Inflammatory macrophage (primary cell): ENCODE measurements at regions not wholly inside any gene's neighbourhood (a gene's known extent, or its start where the extent isn't known, plus 50 kb on each side); places are given as distances from the start of the nearest gene placed in this dataset.

ENCODE experiments used
- DNase-seq, 2 donors: peaks; one replicate each; pipeline ENCODE4 v3.0.0-alpha.2; 2020 to 2022

DNA sequence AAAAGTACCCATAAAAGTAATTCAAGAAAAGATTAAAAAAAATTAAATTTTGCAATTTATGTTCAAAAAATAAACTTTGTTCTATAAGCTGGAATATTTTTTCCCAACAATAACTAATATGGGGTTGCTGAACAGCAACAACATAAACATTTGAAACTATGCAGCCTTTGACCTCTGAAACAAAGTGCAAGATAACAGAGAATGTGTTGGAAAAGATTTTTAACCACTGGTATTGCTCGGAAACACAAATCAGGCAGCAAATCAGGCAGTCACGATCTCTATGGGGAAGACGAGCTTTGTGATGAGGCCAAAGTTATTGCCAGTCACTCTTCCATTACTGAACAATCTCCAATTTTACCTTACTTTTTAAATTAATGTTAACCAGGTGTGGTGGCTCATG, 332.1 kb downstream of the PABPC4L start:
- DNase-seq, result no peak

DNA sequence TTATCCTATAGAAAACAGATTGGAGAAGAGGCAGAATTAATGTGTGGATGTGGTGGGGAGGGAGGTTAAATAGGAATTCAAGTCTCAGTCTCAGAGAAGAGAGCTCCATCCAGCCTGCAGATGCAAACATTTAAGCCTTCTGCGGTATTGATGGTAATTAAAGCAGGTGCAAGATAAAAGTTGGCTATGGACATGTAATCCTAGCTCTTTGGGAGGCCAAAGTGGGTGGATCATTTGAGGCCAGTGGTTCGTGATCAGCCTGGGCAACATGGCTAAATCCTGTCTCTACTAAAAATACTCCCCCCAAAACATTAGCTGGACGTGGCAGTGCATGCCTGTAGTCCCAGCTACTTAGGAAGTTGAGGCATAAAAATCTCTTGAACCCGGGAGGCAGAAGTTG, 332.7 kb downstream of the PABPC4L start:
- no peak for DNase-seq

DNA sequence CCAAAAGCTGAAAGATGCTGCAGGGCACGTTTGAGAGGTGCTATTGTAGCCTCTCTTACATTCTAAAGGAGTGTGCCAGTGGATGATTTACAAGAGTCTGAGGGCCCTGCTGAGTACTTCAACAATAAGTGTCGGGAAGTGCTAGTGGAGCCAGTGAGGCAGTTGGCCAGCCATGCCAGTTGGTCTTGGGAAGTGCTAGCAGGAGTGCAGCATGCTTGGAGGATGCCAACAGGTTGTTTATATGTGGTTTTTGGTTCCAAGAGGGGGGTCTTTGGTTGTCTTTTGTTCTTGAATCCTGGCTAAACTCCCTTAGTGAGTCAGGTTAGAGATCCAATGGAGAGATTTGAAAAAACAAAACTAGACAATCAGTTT, 335.3 kb downstream of the PABPC4L start:
- DNase-seq, result no peak

DNA sequence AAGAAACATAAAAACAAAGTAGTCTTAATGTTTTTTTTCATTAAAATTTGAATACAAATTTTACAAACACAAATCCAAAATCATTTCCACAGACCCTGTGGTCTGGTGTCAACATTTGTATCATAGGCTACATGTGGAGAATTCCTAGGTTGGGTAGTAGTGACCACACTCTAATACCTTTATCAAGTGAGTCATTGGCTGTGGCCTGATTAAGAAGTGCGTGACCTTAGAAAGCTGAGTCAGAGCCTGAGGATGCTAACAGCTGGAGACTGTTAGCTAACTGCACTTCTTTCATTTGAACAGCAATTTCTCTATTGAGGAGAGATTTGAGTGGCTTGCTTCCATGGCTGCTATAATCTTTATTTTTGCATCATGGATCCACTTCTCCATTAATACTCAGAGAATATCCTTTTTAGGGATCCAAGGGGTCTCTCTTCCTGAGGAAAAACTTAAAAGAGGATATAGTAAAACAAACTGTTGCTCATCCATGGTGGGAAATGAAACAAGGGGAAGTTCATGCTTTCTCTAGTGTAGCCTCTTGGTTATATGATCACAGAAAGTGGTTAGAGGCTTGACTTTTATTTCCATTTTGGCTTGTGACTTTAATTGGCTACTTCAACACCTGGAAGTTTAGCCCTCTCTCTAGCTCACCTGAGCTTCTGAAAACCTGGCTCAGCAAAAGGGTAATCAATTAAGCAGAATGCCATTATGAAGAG, 335.8 kb downstream of the PABPC4L start:
- DNase-seq, result no peak

DNA sequence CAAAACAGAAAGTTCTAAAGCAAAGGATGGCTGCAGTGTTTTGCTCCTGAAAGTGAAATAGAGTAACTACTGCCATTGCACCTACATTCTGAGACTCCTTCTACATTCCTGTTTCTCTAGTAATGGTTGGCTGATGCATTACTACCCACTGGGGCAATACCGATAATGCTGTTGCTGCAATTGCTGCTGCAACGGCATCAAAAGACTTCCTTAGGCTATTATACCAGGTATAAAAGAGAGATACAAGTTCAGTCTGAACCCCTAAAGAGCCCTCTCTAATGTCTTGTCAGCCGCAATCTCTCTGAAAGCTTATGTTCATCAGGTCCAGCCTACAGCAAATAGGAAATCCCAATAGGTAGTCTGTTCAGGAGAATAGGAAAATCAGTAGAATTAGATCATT, 338.4 kb downstream of the PABPC4L start:
- DNase-seq, result no peak

DNA sequence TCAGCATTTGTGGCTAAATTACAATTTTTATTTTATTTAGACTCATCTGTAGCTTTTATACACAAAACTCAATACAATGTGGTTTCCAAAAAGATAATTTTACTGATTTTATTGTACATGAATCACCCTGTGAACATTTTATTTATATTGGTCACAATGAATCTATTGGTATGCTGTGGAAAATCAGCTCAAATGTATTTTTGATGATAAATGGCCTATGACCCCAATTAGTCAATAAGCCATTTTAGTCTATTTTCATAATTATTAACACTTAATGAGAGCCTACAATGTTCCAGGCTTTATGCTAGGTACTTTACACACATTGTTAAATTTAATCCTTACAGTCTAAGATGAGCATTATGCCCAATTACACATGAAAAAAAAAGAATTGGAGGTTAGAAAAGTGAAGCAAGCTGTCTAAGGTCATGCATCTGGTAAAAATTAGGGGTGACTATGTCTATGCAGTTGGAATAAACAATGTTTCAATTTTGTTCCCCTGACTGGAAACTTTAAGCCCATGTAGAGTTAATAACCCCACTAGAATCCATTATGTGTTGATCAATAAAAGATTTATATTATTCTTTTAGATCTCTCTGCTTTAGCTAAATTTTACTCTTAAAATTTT, 344.7 kb downstream of the PABPC4L start:
- no peak for DNase-seq

DNA sequence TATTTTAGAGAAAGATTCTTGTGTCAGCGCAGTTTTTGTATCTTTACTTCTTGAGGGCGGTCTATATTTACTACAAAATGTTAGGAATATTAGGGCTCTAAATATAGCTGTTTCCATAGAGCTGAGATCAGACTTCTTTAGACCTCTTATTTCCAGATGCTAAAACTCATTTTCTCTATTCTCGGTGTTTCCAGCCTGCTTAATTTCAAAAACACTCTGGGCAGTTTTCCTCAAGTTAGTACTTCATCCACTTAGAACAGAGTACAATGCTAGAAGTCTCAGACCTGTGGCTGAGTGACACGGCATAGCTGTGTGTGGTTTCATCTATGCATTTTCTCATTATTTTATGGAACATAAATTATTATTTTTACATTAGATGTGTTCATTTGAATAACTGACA, 346.6 kb downstream of the PABPC4L start:
- DNase-seq, result no peak

DNA sequence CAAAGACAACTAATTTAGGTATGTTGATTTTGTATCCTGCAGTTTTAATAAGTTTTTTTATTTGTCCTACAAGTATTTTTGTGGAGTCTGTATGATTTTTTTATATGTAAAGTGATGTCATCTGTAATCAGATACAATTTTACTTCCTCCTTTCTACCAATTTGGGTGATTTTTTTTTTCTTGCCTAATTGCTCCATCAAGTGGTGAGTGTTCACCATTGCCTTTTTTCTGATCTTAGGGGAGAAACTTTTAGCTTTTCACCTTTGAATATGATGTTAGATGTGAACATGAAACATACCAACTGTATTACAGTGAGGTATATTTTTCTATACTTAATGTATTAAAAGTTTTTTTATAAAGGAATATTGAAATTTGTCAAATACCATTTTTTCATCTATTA, 362.3 kb downstream of the PABPC4L start:
- DNase-seq, result no peak

DNA sequence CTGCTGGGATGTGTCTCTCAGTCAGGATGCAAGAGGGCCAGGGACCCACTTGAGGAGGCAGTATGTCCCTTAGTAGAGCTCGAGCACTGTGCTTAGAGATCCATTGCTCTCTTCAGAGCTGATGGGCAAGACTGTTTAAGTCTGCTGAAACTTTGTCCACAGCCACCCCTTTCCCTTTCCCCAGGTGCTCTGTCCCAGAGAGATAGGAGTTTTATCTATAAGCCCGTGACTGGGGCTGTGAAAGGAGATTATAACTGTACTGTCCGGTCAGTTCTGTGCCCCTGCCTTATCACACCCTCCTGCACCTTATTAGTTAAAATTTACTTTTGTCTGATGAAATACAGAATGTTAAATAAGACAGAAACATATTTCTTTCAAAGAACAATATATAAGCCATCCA, 378.4 kb downstream of the PABPC4L start:
- no peak for DNase-seq

DNA sequence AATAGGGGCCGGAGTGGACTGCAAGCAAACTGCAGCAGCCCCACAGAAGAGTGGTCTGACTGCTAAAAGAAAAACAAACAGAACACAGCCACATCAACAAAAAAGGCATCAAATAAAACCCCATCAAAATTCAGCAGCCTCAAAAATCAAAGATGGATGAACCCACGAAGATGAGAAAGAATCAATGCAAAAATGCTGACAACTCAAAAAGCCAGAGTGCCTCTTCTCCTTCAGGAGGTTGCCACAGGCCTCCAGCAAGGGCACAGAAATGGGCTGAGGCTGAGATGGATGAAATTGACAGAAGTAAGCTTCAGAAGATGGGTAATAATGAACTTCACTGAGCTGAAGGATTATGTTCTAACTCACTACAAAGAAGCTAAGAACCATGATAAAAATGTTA, 388.6 kb downstream of the PABPC4L start:
- no peak for DNase-seq

DNA sequence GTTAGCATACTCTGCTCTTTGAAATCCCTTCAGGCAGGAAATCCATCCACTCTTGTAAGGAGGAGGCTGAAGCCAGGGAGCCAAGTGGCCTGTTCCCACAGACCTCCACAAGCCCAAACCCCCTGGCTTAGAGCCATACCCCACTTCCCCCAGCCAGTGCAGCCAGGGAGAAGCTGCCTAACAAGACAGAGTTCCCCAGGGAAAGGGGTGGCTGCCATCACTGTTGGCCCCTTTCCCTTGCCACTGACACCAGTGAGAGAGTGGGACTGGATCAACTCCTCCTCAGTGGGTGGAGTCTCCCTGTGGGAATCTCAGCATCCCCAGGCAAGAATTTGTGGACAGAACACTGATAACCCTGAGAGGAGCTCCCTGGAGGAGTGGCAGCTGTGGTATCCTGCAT, 389.4 kb downstream of the PABPC4L start:
- no peak for DNase-seq

DNA sequence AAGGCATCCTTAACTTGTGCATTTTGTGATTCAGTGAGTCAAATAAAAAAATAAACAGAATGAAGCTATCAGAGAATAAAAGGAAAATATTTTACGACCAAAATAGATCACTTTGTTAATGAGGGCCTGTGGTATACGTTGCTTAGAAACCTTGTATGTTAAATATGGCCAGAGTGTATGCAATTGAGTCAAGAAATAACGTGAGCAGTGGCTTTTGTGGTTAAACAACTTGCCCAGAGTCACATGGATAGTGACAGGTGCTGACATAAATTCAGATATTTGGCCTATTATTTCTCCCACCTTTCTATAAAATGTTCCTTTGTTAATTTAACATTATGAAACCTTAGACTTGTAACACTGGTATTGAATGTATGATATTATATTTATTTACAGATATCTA, 393.4 kb downstream of the PABPC4L start:
- no peak for DNase-seq

DNA sequence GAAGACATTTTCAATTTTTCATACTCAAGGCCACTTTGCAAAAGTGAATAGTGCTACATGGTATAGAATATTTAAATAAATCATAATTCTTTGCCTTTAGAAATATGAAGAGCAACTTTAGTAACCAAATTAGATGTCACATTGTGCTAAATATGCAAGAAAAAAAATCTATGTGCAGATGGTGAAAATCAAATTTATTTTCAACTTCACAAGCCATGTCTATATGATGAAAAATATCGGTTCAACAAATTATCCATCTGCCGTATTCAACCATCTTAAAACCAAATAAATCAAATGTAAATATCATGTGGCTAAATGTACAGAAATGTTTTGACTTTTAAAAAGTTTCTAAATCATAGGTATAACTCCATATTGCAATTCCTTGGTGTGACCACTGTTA, 398.2 kb downstream of the PABPC4L start:
- DNase-seq, result no peak

DNA sequence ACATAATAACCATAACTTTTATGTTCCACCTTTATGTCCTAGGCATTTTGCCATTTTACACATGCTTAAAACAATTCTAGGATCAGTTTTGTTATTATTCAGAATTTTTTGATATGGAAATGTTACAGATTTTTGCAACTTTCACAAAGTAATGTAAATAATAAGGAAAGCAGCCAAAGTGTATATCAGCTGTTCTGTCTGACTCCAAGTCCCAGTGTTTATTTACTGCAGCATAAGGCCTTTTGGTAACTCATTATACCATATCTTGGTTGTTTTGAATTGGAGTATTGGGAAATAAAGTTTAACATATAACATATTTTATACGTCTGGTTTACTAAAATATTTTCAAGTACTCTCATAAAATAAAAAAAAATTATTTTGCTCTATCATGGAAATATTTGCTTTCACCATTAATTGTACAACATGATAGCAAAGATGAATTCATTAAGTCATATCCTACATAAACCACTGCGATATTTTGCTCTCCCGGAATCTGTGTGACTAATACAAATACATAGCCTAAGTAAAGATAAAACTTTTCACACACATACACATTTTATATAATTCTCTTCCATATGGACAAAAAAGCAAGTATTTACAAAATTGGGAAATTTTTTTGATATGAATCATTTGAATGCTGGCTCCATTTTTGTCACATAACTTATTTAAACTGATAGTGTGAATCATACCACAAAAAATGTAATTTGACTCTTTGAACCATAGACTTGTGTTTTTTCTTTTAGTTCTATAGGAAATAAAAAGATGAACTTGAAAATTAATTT, 399.0 kb downstream of the PABPC4L start:
- DNase-seq, result no peak

DNA sequence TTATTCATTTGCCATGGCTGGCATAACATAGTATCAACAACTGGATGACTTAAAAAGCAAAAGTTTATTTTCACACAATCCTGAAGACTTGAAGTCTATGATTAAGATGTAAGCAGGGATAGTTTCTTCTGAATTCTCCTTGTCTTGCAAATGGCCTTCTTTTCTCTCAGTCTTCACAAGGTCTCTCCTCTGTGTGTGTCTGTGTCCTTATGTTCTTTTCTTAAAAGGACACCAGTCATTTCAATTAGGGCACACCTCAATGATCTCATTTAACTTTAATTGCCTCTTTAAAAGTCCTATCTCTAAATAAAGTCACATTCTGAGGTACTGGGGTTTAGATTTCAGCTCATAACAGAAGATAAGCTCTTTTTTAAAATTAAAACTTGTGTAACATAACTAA, 399.7 kb downstream of the PABPC4L start:
- no peak for DNase-seq

DNA sequence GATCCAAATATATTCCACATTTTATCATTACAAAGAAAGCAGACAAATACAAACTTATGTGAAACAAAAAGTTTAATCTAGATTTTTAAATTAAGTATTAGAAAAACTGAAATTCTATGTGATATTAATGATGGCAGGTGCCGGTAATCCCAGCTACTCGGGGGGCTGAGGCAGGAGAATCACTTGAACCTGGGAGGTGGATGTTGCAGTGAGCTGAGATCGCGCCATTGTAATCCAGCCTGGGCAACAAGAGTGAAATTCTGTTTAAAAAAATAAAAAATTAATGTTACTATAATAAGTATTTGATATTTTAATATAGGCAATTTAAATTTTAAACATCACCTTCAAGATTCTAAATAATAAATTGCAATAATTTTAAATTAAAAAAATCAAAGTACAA, 400.6 kb downstream of the PABPC4L start:
- no peak for DNase-seq

DNA sequence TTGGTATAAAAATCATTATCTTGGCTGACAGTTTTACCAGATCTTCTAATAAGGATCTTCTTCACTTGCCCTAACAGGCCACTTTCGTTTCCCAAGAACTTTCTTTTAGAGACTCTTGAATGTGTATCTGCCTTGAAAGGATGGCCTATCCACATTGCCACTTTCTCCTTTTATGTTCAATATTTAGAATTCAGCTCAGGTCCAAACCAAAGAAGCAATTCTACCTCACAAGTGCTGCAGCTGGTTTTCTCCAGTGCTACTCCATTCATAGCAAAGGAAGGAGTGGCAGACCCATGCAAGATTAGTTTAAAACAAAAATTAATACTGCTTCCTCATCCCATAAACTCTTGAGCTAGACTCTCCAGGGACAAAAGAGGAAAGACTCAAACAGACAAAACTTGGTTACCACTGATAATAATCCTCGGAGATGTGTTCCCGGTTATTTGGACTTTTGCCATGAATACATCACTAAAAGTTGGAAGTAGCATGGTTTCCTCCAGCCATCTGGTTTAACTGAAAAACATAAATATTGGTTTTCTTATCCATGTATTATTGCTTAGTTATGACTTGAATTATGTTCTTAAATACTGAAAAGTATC, 401.8 kb downstream of the PABPC4L start:
- DNase-seq, result no peak

DNA sequence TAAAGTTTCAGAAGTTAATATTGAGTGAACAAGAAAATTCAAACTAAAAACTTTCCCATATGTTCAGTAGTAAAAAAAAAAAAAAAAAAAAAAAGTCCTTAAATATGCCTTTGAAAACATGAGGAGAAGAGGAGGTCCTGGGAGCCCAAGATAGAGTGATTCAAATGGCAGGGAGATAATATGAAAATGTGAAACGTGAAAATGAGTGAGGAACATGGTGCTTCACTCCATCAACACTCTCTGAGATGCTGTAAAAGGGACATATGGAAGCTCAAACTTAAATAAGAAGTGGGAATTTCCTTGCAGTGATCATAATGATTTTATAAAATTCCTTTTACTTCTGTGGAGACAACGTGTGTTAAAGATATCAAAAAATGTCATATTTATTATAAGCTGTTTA, 423.9 kb downstream of the PABPC4L start:
- no peak for DNase-seq

DNA sequence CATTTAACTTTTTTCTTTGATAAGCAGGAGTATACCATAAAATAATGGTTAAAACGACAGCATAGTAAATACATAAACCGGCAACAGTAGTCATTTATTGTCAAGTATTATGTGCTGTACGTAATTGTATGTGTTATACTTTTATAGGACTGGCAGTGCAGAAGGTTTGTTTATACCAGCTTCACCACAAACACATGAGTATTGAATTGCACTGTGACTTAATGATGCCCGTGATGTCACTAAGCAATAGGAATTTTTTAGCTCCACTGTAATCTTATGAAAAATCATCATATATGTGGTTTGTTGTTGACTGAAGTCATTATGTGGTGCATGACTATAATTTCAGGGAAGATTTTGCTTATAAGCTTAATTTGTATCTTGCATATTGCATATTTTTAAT, 424.6 kb downstream of the PABPC4L start:
- no peak for DNase-seq

DNA sequence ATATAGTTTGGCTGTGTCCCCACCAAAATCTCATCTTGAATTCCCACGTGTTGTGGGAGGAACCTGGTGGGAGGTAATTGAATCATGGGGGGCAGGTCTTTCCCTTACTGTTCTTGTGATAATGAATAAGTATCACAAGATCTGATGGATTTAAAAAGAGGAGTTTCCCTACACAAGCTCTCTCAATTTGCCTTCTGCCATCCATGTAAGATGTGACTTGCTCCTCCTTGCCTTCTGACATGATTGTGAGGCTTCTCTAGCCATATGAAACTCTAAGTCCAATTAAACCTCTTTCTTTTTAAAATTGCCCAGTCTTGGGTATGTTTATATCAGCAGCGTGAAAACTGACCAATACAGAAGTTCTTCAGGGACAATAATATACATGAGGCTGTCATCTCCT, 425.1 kb downstream of the PABPC4L start:
- no peak for DNase-seq

DNA sequence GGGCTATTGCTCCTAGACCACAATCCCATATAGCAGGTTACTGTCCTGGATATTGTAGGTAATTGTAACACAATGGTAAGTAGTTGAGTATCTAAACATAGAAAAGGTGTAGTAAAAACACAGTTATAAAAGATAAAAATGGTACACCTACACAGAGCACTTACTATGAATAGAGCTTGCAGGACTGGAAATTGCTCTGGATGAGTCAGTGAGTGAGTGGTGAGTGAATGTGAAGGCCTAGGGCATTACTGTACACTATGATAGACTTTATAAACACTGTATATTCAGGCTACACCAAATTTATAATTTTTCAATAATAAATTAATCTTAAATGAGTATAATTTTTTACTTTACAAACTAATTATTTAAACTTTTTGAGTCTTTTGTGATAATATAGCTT, 425.7 kb downstream of the PABPC4L start:
- no peak for DNase-seq

DNA sequence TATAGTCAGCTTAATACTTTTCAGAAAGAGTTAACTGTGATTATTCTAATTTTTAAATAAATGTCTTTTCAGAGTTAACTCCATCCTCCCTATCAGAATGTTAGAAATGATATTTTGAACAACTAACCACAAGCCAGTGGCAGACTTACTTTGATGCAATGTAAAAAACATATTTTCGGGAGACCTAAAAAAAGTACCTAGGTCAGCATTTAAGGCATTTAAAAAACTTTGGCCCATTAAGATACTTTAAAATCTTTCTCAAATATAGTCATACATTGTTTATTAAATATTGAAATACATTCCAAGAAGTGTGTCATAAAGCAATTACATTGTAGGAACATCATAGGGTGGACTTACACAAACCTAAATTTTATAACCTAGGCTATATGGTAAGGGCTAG, 426.1 kb downstream of the PABPC4L start:
- no peak for DNase-seq

DNA sequence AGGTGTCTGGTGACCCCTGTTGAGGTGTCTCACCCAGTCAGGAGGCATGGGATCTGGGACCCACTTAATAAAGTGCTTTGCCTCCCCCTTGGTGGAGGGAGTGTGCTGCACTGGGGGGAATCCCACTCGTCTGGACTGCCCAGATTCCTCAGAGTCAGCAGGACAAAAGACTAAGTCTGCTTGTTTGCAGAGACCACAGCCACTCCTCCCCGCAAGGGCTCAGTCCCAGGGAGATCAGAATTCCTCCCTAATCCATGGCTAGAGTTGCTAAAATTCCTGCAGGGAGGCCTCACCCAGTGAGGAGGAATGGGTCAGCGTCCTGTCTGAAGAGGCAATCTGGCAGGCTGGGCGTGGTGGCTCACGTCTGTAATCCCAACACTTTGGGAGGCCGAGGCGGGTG, 442.2 kb downstream of the PABPC4L start:
- no peak for DNase-seq

DNA sequence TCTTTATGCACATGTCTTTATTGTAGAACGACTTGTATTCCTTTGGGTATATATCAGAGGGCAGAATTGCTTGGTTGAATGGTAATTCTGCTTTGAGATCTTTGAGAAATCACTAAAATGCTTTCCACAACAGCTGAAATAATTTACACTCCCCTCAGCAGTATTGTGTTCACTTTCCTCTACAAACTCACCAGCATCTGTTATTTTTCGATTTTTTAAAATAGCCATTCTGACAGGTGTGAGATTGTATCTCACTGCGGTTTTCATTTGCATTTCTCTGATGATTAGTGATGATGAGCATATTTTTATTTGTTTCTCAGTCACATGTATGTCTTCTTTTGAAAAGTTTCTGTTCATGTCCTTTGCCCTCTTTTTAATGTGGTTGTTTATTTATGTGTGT, 459.8 kb downstream of the PABPC4L start:
- no peak for DNase-seq
